NCI-H2196 treated with DMSO at 0.1 percent for 48 hours (cell line): ENCODE measurements at regions not wholly inside any gene's neighbourhood (a gene's known extent, or its start where the extent isn't known, plus 50 kb on each side); places are given as distances from the start of the nearest gene placed in this dataset.
A peak's percentile ranks its signal among the peaks of the same experiment; 100 is the strongest.

Experiments
- DNase-seq: peaks from one replicate; lab custom pipeline; 2025; ENCODE audit not compliant: unreplicated experiment; lab: John Stamatoyannopoulos, UW

GRCh38 chr14:62247266-62247665 lies 485.0 kb downstream of the SNAPC1 start:
- DNase-seq, result no peak

- no peak for DNase-seq
These were observed 489.0 kb downstream of the SNAPC1 start for GRCh38 chr14:62251237-62251636.

- DNase-seq, result no peak
These were observed 491.0 kb downstream of the SNAPC1 start for GRCh38 chr14:62253171-62253570.

GRCh38 chr14:62253911-62254310 lies 491.7 kb downstream of the SNAPC1 start:
- DNase-seq, result no peak

- no peak for DNase-seq
These were observed 507.0 kb downstream of the SNAPC1 start for GRCh38 chr14:62269204-62269603.

GRCh38 chr14:62270236-62270635 lies 508.0 kb downstream of the SNAPC1 start:
- no peak for DNase-seq

- DNase-seq, result no peak
These were observed 518.1 kb downstream of the SNAPC1 start for GRCh38 chr14:62280366-62280765.

GRCh38 chr14:62283837-62284236 lies 521.6 kb downstream of the SNAPC1 start:
- no peak for DNase-seq

GRCh38 chr14:62289471-62289870 lies 527.3 kb downstream of the SNAPC1 start:
- no peak for DNase-seq

- DNase-seq, result no peak
These were observed 538.9 kb downstream of the SNAPC1 start for GRCh38 chr14:62301080-62301479.

GRCh38 chr14:62301911-62302310 lies 539.7 kb downstream of the SNAPC1 start:
- DNase-seq, result no peak

GRCh38 chr14:62303437-62303836 lies 541.2 kb downstream of the SNAPC1 start:
- no peak for DNase-seq

GRCh38 chr14:62304257-62304656 lies 542.0 kb downstream of the SNAPC1 start:
- DNase-seq, result peak; percentile 5

GRCh38 chr14:62307844-62308243 lies 545.6 kb downstream of the SNAPC1 start:
- no peak for DNase-seq

- no peak for DNase-seq
These were observed 546.1 kb downstream of the SNAPC1 start for GRCh38 chr14:62308316-62308715.

- no peak for DNase-seq
These were observed 546.7 kb downstream of the SNAPC1 start for GRCh38 chr14:62308891-62309290.

GRCh38 chr14:62313212-62313611 lies 551.0 kb downstream of the SNAPC1 start:
- no peak for DNase-seq

- DNase-seq, result no peak
These were observed 552.0 kb downstream of the SNAPC1 start for GRCh38 chr14:62314221-62314620.

- DNase-seq, result no peak
These were observed 552.7 kb downstream of the SNAPC1 start for GRCh38 chr14:62314871-62315270.

GRCh38 chr14:62315631-62316030 lies 553.4 kb downstream of the SNAPC1 start:
- DNase-seq, result no peak

GRCh38 chr14:62322216-62322615 lies 560.0 kb downstream of the SNAPC1 start:
- DNase-seq, result no peak

GRCh38 chr14:62329427-62329826 lies 567.2 kb downstream of the SNAPC1 start:
- no peak for DNase-seq

GRCh38 chr14:62347562-62348011 lies 585.4 kb downstream of the SNAPC1 start:
- DNase-seq, result no peak

GRCh38 chr14:62357362-62357761 lies 595.1 kb downstream of the SNAPC1 start:
- DNase-seq, result no peak
